ENCODE measurements at regions not wholly inside any gene's neighbourhood (a gene's known extent, or its start where the extent isn't known, plus 50 kb on each side); places are given as distances from the start of the nearest gene placed in this dataset.
A peak's percentile ranks its signal among the peaks of the same experiment; 100 is the strongest.

GRCh38 chr3:69439643-69440270 lies 53.9 kb upstream of the FRMD4B start:
- H3K4me3 ChIP-seq (ENCODE audit: low read depth, low read length) = peak overlapping the region; percentile 47
- peak; percentile 60 for DNase-seq (ENCODE audit: low read depth)
- peak; percentile 77 for TF ChIP-seq CTCF (IDR thresholded peaks at IDR 0.05; ENCODE audit: insufficient read depth, low read length)

GRCh38 chr3:69438476-69438875 lies 52.6 kb upstream of the FRMD4B start:
- no peak for TF ChIP-seq CTCF (IDR thresholded peaks at IDR 0.05; ENCODE audit: insufficient read depth, low read length)
- no peak overlapping the region for H3K4me3 ChIP-seq (ENCODE audit: low read depth, low read length)
- no peak for DNase-seq (ENCODE audit: low read depth)

GRCh38 chr3:69435274-69436265 lies 49.7 kb upstream of the FRMD4B start:
- no peak overlapping the region for H3K4me3 ChIP-seq (ENCODE audit: low read depth, low read length)
- TF ChIP-seq CTCF (IDR thresholded peaks at IDR 0.05; ENCODE audit: insufficient read depth, low read length) = no peak
- no peak for DNase-seq (ENCODE audit: low read depth)

Measured in fibroblast of the aortic adventitia (primary cell).